ENCODE measurements at regions not wholly inside any gene's neighbourhood (a gene's known extent, or its start where the extent isn't known, plus 50 kb on each side); places are given as distances from the start of the nearest gene placed in this dataset.

- H4K20me1 ChIP-seq (replicated peaks in 1 of 2; ENCODE audit: control insufficient read depth in 1 of 2, insufficient read depth in 2 of 2, low read length in 2 of 2), result no peaks in the 10 kb centered on the region
- no peak overlapping the region for H3K4me2 ChIP-seq (ENCODE audit: insufficient read depth in 1 of 2, low read depth in 2 of 2, low read length in 2 of 2)
- H3K27me3 ChIP-seq (replicated peaks in 1 of 4; ENCODE audit: control insufficient read depth in 3 of 4, extremely low read depth in 1 of 4, insufficient read depth in 3 of 4, low read length in 3 of 4), result no peaks in the 10 kb centered on the region
- POLR2A ChIA-PET (ENCODE audit: partially characterized antibody), result interaction anchor here (0.5 kb wide), 1 partner anchor 153 kb away, joined by 3 read pairs; no protein-coding TSS in a partner anchor
- CTCF ChIA-PET (ENCODE audit: partially characterized antibody), result interaction anchor here (0.6 to 0.8 kb wide), 2 partner anchors 11 to 132 kb away, joined by 3 read pairs; no protein-coding TSS in a partner anchor
- no peak overlapping the region for H2AK5ac ChIP-seq (ENCODE audit: low read depth, low read length)
- 82% methylated on average over 2 of the region's 2 CpGs; no CpG with 5 or more reads in 1 of the 2 experiments for WGBS, 2 experiments (ENCODE audit: extremely low coverage in 1 of 2, insufficient coverage in 1 of 2, insufficient read length in 1 of 2, insufficient replicate concordance in 2 of 2, low coverage in 1 of 2, low lambda C conversion rate in 2 of 2, missing lambda C conversion rate in 1 of 2)
- no peaks in the 10 kb centered on the region for H3K79me2 ChIP-seq (ENCODE audit: control insufficient read depth in 1 of 2, insufficient read depth in 2 of 2, low read length in 2 of 2)
- H3K9ac ChIP-seq (replicated peaks in 1 of 4; ENCODE audit: extremely low read depth in 1 of 4, low read depth in 3 of 4, low read length in 3 of 4), result no peak overlapping the region
- H3K18ac ChIP-seq (ENCODE audit: extremely low read depth, low read length), result no peak overlapping the region
- no peak overlapping the region for H4K5ac ChIP-seq (ENCODE audit: insufficient read length, low read depth, low read length)
- H4K8ac ChIP-seq (ENCODE audit: extremely low read depth, insufficient read depth, low read length), result no peak overlapping the region
- FAIRE-seq (no peak), DNase-seq (ENCODE audit: low read depth in 1 of 2, low spot score in 2 of 2) (no peak)
- no peaks in the 10 kb centered on the region for H3K79me1 ChIP-seq (ENCODE audit: low read depth, low read length)
- no peak overlapping the region for H3K56ac ChIP-seq (replicated peaks; ENCODE audit: insufficient read length, low read depth, low read length)
- no peak overlapping the region for H3K14ac ChIP-seq (ENCODE audit: insufficient read length)
- no peaks in the 10 kb centered on the region for H3K23me2 ChIP-seq (ENCODE audit: low read depth, low read length)
- H2AFZ ChIP-seq (ENCODE audit: low read length), result no peak overlapping the region
- H2BK5ac ChIP-seq (ENCODE audit: low read depth, low read length), result no peak overlapping the region
- no peak overlapping the region for H3K4ac ChIP-seq (replicated peaks; ENCODE audit: insufficient read length, low read depth, low read length)
- H2BK15ac ChIP-seq (ENCODE audit: low read length), result no peak overlapping the region
- H3K27ac ChIP-seq (ENCODE audit: low read depth, low read length), result no peak overlapping the region
- TF ChIP-seq YY1 (IDR thresholded peaks at IDR 0.05; ENCODE audit: low read depth, low read length), result no peak
- TF ChIP-seq RFX5 (IDR thresholded peaks at IDR 0.05; ENCODE audit: borderline replicate concordance, low read depth, low read length), result no peak
- TF ChIP-seq SIN3A (conservative IDR thresholded peaks at IDR 0.05 in 1 of 2, IDR thresholded peaks at IDR 0.05 in 1 of 2; ENCODE audit: low read depth in 1 of 2, low read length in 2 of 2), result no peak
- no peak for TF ChIP-seq RAD21 (IDR thresholded peaks at IDR 0.05 in 1 of 2, conservative IDR thresholded peaks at IDR 0.05 in 1 of 2; ENCODE audit: low read depth in 2 of 2, low read length in 2 of 2)
- no peak for TF ChIP-seq POU5F1 (IDR thresholded peaks at IDR 0.05; ENCODE audit: low read depth, low read length)
- no peak for TF ChIP-seq CBX5 (IDR thresholded peaks at IDR 0.05; ENCODE audit: low read depth, low read length)
- no peaks in the 10 kb centered on the region for H3K36me3 ChIP-seq (ENCODE audit: control insufficient read depth in 2 of 4, insufficient read depth in 4 of 4, low read length in 3 of 4)
- no peaks in the 10 kb centered on the region for H3K9me3 ChIP-seq (ENCODE audit: insufficient read depth in 2 of 2, low read depth in 1 of 2, low read length in 1 of 2)
- H2BK12ac ChIP-seq (ENCODE audit: low read depth, low read length), result no peak overlapping the region
- no peak overlapping the region for H2BK120ac ChIP-seq (replicated peaks; ENCODE audit: low read depth, low read length)
- H2BK20ac ChIP-seq (ENCODE audit: low read length), result no peak overlapping the region
- H3K23ac ChIP-seq (ENCODE audit: insufficient read length), result no peak overlapping the region
- no peak overlapping the region for H4K91ac ChIP-seq (replicated peaks; ENCODE audit: insufficient read length, low read length)
- no peak overlapping the region for H3K4me3 ChIP-seq (ENCODE audit: extremely low read depth in 1 of 4, insufficient read depth in 2 of 4, low read depth in 3 of 4, low read length in 4 of 4)
- H3K4me1 ChIP-seq (replicated peaks in 1 of 4; ENCODE audit: control insufficient read depth in 3 of 4, insufficient read depth in 4 of 4, low read length in 3 of 4), result peaks cover 0 to 3% (median 0%) of the 10 kb centered on the region in 4 experiments; a peak in 2 of 7 replicates
Observed at GRCh38 chr5:97553604-97554452, 370.8 kb upstream of the RIOK2 start.

All from H1 (cell line).